Osteoblast (primary cell): ENCODE measurements at regions not wholly inside any gene's neighbourhood (a gene's known extent, or its start where the extent isn't known, plus 50 kb on each side); places are given as distances from the start of the nearest gene placed in this dataset.

Source experiments
- DNase-seq: peaks from one replicate; pipeline ENCODE4 v3.0.0; 2011; ENCODE audit warnings: low spot score, mixed read lengths; ENCODE audit not compliant: insufficient read length; ENCODE audit errors: missing footprints
- H2AFZ ChIP-seq: 2 replicates; pipeline ENCODE4 v1.6.0; 2011; ENCODE audit warnings: mild to moderate bottlenecking, low read length
- H3K27ac ChIP-seq: 2 replicates; pipeline ENCODE4 v1.5.1; 2011; ENCODE audit warnings: mild to moderate bottlenecking, low read depth, low read length, moderate library complexity
- H3K27me3 ChIP-seq: 2 replicates; pipeline ENCODE4 v1.6.0; 2012; ENCODE audit warnings: mild to moderate bottlenecking, control low read depth, inconsistent platforms, low read length, moderate library complexity; ENCODE audit not compliant: insufficient read depth
- H3K36me3 ChIP-seq: 2 replicates; pipeline ENCODE4 v1.5.1; 2011; ENCODE audit warnings: mild to moderate bottlenecking, low read length, control low read depth, moderate library complexity; ENCODE audit not compliant: insufficient read depth
- H3K4me1 ChIP-seq: 2 replicates; pipeline ENCODE4 v1.5.1; 2011; ENCODE audit warnings: mild to moderate bottlenecking, low read length, control low read depth, moderate library complexity; ENCODE audit not compliant: insufficient read depth
- H3K4me2 ChIP-seq: 2 replicates; pipeline ENCODE4 v1.6.0; 2011; ENCODE audit warnings: mild to moderate bottlenecking, low read length; ENCODE audit not compliant: insufficient read depth
- H3K4me3 ChIP-seq: fragments of 200-600 bp; sonication (generic); 3 replicates; pipeline ENCODE4 v1.5.1; 2012; ENCODE audit warnings: mild to moderate bottlenecking, low read length, inconsistent platforms; ENCODE audit not compliant: insufficient read depth
- H3K79me2 ChIP-seq: 2 replicates; pipeline ENCODE4 v1.6.0; 2012; ENCODE audit warnings: mild to moderate bottlenecking, low read length, control low read depth, inconsistent platforms; ENCODE audit not compliant: insufficient read depth
- H3K9me3 ChIP-seq: 2 replicates; pipeline ENCODE4 v1.5.1; 2011; ENCODE audit warnings: low read depth, low read length, control low read depth
- H4K20me1 ChIP-seq: 2 replicates; pipeline ENCODE4 v1.6.0; 2012; ENCODE audit warnings: mild to moderate bottlenecking, low read length, control low read depth; ENCODE audit not compliant: insufficient read depth
- CTCF ChIP-seq: IDR thresholded peaks from 2 replicates; pipeline ENCODE4 v1.5.1; 2011; ENCODE audit warnings: mild to moderate bottlenecking, low read depth, low read length, moderate library complexity; ENCODE audit errors: extremely low read depth

- H3K36me3 ChIP-seq, result no peaks in the 10 kb centered on the region
- no peaks in the 10 kb centered on the region for H4K20me1 ChIP-seq
- no peak overlapping the region for H3K4me3 ChIP-seq
- H3K9me3 ChIP-seq, result no peaks in the 10 kb centered on the region
- no peak overlapping the region for H3K4me2 ChIP-seq
- no peak for DNase-seq
- TF ChIP-seq CTCF, result no peak
- H3K4me1 ChIP-seq, result peaks cover 32% of the 10 kb centered on the region
- no peak overlapping the region for H2AFZ ChIP-seq
- H3K79me2 ChIP-seq, result no peaks in the 10 kb centered on the region
- no peaks in the 10 kb centered on the region for H3K27me3 ChIP-seq
- H3K27ac ChIP-seq, result peak overlapping the region; percentile 85
Observed at GRCh38 chr14:61621444-61621843, 73.9 kb upstream of the HIF1A start.

DNA sequence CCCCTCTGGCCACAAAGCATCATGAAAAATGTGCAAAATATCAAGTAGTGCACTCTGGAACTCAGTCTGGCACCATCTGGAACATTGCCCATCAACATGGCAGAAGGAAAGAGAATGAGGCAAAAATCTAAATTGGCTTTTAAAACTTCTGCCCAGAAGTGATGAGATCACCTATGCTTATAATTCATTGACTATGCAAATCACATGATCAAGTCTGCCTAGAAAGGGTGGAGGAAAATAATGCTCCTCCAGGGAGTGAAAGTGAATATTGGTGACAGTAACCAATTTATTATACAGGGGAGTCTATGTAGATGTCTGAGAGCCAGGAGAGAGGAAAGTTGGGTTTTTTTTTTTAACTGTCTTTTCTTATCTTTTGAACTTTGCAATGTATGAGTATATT is 73.3 kb upstream of the HIF1A start:
- Histone ChIP-seq H3K9me3 (no peaks in the 10 kb centered on the region), H3K79me2 (no peaks in the 10 kb centered on the region), H3K4me3 (no peak overlapping the region), H3K4me2 (no peak overlapping the region), H3K27ac (no peak overlapping the region), H3K27me3 (no peaks in the 10 kb centered on the region), H4K20me1 (no peaks in the 10 kb centered on the region), H2AFZ (no peak overlapping the region), H3K36me3 (no peaks in the 10 kb centered on the region), H3K4me1 (peaks cover 28% of the 10 kb centered on the region)
- DNase-seq, result no peak
- TF ChIP-seq CTCF, result no peak

DNA sequence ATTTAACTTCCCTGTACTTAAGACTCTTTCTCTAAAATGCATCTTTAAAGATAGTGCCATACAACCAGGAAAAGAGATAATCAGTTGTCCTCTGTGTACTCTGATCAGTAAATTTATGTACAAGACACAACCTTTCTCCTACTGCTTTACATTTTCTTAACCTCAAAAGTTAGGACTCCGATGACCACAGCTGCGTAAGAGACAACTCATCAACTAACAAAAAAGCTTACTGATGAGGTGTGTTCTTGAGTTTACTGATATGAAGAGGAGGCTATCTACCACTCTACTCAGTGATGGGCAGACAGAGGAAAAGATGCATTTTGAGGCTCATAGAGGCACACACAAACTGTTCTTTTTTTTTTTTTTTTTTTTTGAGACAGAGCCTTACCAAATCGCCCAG is 71.4 kb upstream of the HIF1A start:
- H4K20me1 ChIP-seq, result no peaks in the 10 kb centered on the region
- H2AFZ ChIP-seq, result no peak overlapping the region
- no peaks in the 10 kb centered on the region for H3K36me3 ChIP-seq
- no peak overlapping the region for H3K27ac ChIP-seq
- no peak for DNase-seq
- peaks cover 28% of the 10 kb centered on the region for H3K4me1 ChIP-seq
- no peak overlapping the region for H3K4me2 ChIP-seq
- TF ChIP-seq CTCF, result no peak
- H3K4me3 ChIP-seq, result no peak overlapping the region
- no peaks in the 10 kb centered on the region for H3K27me3 ChIP-seq
- H3K9me3 ChIP-seq, result no peaks in the 10 kb centered on the region
- no peaks in the 10 kb centered on the region for H3K79me2 ChIP-seq

GRCh38 chr14:61625165-61625564 is 70.1 kb upstream of the HIF1A start:
- no peaks in the 10 kb centered on the region for H3K9me3 ChIP-seq
- H3K4me2 ChIP-seq, result no peak overlapping the region
- peaks cover 24% of the 10 kb centered on the region for H3K4me1 ChIP-seq
- no peaks in the 10 kb centered on the region for H4K20me1 ChIP-seq
- H3K4me3 ChIP-seq, result no peak overlapping the region
- H3K27ac ChIP-seq, result no peak overlapping the region
- DNase-seq, result no peak
- no peak for TF ChIP-seq CTCF
- H3K27me3 ChIP-seq, result no peaks in the 10 kb centered on the region
- peak overlapping the region; percentile 21 for H2AFZ ChIP-seq
- no peaks in the 10 kb centered on the region for H3K79me2 ChIP-seq
- H3K36me3 ChIP-seq, result no peaks in the 10 kb centered on the region
